H7 (cell line): ENCODE measurements at regions not wholly inside any gene's neighbourhood (a gene's known extent, or its start where the extent isn't known, plus 50 kb on each side); places are given as distances from the start of the nearest gene placed in this dataset.

Experiments
- DNase-seq: peaks from one replicate; pipeline ENCODE4 v3.0.0; 2012
- H3K27me3 ChIP-seq: 2 replicates; pipeline ENCODE4 v1.6.0; 2011; ENCODE audit warnings: mild to moderate bottlenecking, low read length; ENCODE audit not compliant: control insufficient read depth, insufficient read depth
- H3K36me3 ChIP-seq: replicated peaks from 2 replicates; pipeline ENCODE4 v1.5.1; 2011; ENCODE audit warnings: low read length; ENCODE audit not compliant: control insufficient read depth, insufficient read depth
- H3K4me3 ChIP-seq: 2 replicates; pipeline ENCODE4 v1.5.1; 2011; ENCODE audit warnings: low read depth, mild to moderate bottlenecking, control low read depth, low read length, moderate library complexity; ENCODE audit not compliant: insufficient read depth

DNA sequence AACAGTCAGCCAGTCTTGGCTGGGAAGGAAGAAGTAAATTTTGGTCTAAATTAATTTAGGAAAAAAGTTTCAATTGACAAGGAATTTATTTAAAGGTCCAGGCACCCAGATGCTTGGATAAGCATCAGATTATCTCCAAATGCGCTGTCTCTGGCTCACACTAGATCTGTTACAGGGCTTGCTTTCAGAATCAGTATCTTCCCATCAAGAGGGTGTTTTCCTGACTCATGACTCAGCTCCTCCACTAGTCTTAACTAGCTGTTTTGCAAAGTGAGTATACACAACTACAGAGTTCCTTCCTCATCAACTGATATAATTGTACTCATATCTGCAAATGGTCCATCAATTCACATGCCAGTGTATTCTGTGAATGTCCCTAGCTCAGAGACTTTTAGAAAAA lies 482.1 kb upstream of the CPEB2 start:
- DNase-seq, result no peak
- Histone ChIP-seq H3K36me3 (no peaks in the 10 kb centered on the region), H3K27me3 (no peaks in the 10 kb centered on the region), H3K4me3 (no peak overlapping the region)

DNA sequence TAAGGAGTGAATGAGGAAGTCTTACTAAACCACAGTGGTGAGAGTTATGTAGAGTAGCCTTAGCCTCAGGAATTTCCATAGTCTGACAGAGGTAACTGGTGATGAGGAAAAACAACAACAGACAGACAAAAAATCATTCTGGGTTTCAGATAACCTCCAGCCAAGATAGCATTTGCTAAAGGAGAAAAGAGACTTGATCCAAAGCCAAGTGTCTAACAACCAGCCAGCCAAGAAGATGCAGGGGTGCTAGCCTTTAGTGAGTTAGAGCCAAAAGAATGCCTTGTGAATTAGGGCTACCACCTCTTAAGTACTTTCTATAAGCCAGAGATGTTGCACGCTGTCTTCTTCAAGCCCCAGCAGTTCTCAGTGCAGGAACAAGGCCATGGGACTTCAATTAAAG lies 478.0 kb upstream of the CPEB2 start:
- DNase-seq, result no peak
- Histone ChIP-seq H3K4me3 (no peak overlapping the region), H3K36me3 (no peaks in the 10 kb centered on the region), H3K27me3 (no peaks in the 10 kb centered on the region)

- no peak for DNase-seq
- Histone ChIP-seq H3K36me3 (no peaks in the 10 kb centered on the region), H3K27me3 (no peaks in the 10 kb centered on the region), H3K4me3 (no peak overlapping the region)
Observed at GRCh38 chr4:14528918-14529317, 473.4 kb upstream of the CPEB2 start.

GRCh38 chr4:14529653-14530052 lies 472.6 kb upstream of the CPEB2 start:
- DNase-seq, result peak; percentile 2
- no peaks in the 10 kb centered on the region for H3K36me3 ChIP-seq
- H3K4me3 ChIP-seq, result no peak overlapping the region
- no peaks in the 10 kb centered on the region for H3K27me3 ChIP-seq

- H3K36me3 ChIP-seq, result no peaks in the 10 kb centered on the region
- no peak overlapping the region for H3K4me3 ChIP-seq
- no peaks in the 10 kb centered on the region for H3K27me3 ChIP-seq
- no peak for DNase-seq
Observed at GRCh38 chr4:14532436-14532835, 469.8 kb upstream of the CPEB2 start.

DNA sequence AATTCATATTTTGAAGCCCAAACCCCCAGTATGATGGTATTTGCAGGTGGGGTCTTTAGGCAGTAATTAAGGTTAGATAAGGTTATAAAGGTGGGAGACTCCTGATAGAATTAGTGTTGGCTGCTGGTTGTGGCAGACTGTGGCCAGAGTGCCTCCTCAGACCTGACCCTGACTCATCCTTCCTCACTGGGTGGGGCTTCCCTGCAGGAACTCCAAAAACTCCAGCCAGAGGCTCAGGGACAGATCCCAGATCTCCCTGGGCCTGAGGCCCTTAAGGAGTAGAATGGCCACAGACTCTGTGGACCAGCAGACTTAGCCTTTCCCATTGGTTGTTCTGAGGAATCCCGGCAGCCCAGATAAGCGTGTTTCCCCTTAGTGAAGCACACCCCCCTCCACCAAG lies 463.0 kb upstream of the CPEB2 start:
- Histone ChIP-seq H3K36me3 (no peaks in the 10 kb centered on the region), H3K27me3 (no peaks in the 10 kb centered on the region), H3K4me3 (no peak overlapping the region)
- DNase-seq, result no peak

DNA sequence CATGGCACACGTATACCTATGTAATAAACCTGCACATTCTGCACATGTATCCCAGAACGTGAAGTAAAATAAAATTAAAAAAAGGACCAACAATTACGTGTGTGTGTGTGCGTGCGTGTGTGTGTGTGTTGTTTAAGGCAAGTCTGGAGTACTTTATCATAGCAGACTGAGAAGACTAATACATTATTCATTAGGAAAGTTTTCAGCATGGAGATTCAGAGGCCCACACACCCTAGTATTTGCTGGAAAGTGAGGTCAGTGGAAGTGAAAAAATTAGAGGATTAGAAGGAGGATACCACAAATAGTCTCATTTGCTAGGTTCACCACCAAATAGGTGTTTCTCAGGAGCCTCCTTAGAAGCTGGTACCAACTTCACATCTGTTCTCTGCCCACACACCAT lies 457.1 kb upstream of the CPEB2 start:
- no peak for DNase-seq
- no peaks in the 10 kb centered on the region for H3K36me3 ChIP-seq
- H3K4me3 ChIP-seq, result no peak overlapping the region
- no peaks in the 10 kb centered on the region for H3K27me3 ChIP-seq

GRCh38 chr4:14545807-14546206 lies 456.5 kb upstream of the CPEB2 start:
- Histone ChIP-seq H3K4me3 (no peak overlapping the region), H3K27me3 (no peaks in the 10 kb centered on the region), H3K36me3 (no peaks in the 10 kb centered on the region)
- DNase-seq, result no peak

GRCh38 chr4:14552119-14552518 lies 450.2 kb upstream of the CPEB2 start:
- no peaks in the 10 kb centered on the region for H3K36me3 ChIP-seq
- H3K4me3 ChIP-seq, result no peak overlapping the region
- H3K27me3 ChIP-seq, result no peaks in the 10 kb centered on the region
- DNase-seq, result no peak

DNA sequence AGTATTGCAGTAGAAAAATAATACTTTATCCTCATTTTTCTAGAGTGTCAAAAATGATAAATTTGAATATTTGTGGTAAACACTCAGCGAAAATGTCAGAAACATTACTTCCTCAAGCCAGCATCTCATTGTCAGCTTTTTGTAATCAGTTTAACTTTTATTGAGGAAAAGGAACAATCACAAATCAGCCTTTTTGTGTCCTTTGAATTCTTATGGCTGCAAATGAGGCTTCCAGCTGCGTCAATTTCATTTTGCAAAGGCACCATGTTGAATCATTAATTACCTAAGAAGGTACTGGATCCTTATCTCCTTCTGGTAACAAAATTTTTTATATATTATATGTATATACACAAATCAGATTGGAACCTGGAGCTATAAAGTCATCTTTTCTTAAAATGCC lies 442.6 kb upstream of the CPEB2 start:
- Histone ChIP-seq H3K4me3 (no peak overlapping the region), H3K36me3 (no peaks in the 10 kb centered on the region), H3K27me3 (no peaks in the 10 kb centered on the region)
- no peak for DNase-seq

GRCh38 chr4:14560577-14560976 lies 441.7 kb upstream of the CPEB2 start:
- no peak for DNase-seq
- Histone ChIP-seq H3K4me3 (no peak overlapping the region), H3K36me3 (no peaks in the 10 kb centered on the region), H3K27me3 (no peaks in the 10 kb centered on the region)

DNA sequence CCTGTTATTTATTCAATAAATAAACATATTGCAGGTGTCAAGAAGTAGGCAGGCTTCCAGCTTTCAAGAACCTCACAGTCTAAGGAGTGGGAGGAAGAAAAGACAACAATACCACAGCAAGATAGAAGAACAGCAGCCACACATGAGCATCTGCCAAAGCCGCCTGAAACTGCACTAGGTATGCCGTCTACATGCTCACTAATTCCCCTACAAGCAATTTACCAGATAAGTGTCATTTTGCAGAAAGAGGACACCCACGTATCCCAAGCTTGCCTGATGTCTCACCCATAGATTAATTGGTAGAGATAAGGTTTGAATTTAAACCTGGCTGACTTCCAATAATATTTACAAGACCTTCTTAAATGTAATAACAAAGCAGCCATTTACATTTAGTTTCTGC lies 439.4 kb upstream of the CPEB2 start:
- Histone ChIP-seq H3K36me3 (no peaks in the 10 kb centered on the region), H3K4me3 (no peak overlapping the region), H3K27me3 (no peaks in the 10 kb centered on the region)
- no peak for DNase-seq

GRCh38 chr4:14564281-14564680 lies 438.0 kb upstream of the CPEB2 start:
- H3K4me3 ChIP-seq, result no peak overlapping the region
- no peaks in the 10 kb centered on the region for H3K36me3 ChIP-seq
- no peak for DNase-seq
- no peaks in the 10 kb centered on the region for H3K27me3 ChIP-seq

DNA sequence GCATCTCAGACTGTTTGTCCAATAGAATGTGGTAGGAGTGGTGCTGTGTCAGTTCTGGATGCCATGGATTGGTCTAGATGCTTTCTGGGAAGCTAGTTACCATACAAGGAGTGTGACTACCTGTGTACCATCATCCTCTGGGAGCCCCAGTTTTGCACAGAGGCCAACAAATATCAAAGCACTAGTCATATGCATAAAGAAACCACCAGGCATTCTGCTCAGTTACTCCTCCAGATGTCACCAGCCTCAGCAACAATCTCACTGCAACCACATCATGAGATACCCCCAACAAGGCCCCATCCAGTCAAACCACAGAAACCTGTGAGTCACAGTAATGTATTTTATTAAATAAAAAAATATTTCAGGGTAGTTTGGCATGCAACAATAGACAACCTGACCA lies 435.8 kb upstream of the CPEB2 start:
- H3K27me3 ChIP-seq, result no peaks in the 10 kb centered on the region
- no peak for DNase-seq

DNA sequence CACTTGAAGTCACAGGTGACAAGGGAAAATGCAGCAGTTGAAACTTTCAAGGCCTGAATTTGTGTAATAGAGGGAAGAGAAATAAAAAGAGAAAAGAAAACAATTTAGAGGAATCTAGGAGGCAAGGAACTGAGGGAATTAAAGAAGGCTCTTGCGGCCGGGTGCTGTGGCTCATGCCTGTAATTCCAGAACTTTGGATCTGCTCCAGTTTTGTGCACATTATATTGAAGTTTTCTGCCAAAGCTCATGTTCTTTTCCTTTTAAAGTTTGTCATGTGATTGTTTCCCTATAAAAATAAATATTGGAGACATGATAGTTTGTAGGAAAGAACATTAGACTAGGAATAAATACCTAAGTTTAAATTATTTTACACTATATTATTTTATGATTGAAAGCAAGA lies 433.9 kb upstream of the CPEB2 start:
- Histone ChIP-seq H3K4me3 (no peak overlapping the region), H3K27me3 (no peaks in the 10 kb centered on the region), H3K36me3 (no peaks in the 10 kb centered on the region)
- DNase-seq, result no peak

More for the DNA sequence above, 435.8 kb upstream of the CPEB2 start:
- no peak overlapping the region for H3K4me3 ChIP-seq
- no peaks in the 10 kb centered on the region for H3K36me3 ChIP-seq

DNA sequence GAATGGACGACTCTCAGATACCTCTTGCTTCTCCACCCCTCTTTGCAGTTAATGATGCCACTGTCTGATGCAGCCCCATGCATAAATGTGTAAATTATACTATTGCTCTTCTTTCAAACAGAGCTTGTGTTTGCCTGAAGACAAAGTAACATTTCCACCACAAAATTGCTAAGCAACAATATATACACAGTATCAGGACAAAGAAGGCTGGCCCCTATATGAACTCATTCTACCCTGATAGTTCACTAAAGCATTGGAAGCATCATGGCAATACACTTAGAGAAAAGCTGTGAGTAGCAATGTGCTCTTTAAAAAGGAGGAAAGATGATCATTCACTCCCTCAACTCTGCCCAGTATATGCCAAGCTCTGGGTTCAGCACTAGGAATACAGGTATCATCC lies 427.0 kb upstream of the CPEB2 start:
- no peak overlapping the region for H3K4me3 ChIP-seq
- H3K27me3 ChIP-seq, result no peaks in the 10 kb centered on the region
- no peak for DNase-seq
- H3K36me3 ChIP-seq, result no peaks in the 10 kb centered on the region
